ENCODE measurements at regions not wholly inside any gene's neighbourhood (a gene's known extent, or its start where the extent isn't known, plus 50 kb on each side); places are given as distances from the start of the nearest gene placed in this dataset.
"Not testable (repeated sequence)": the region's sequence is repeated elsewhere in the genome, so short reads cannot be mapped to it uniquely, and the experiment has no call there.

DNA sequence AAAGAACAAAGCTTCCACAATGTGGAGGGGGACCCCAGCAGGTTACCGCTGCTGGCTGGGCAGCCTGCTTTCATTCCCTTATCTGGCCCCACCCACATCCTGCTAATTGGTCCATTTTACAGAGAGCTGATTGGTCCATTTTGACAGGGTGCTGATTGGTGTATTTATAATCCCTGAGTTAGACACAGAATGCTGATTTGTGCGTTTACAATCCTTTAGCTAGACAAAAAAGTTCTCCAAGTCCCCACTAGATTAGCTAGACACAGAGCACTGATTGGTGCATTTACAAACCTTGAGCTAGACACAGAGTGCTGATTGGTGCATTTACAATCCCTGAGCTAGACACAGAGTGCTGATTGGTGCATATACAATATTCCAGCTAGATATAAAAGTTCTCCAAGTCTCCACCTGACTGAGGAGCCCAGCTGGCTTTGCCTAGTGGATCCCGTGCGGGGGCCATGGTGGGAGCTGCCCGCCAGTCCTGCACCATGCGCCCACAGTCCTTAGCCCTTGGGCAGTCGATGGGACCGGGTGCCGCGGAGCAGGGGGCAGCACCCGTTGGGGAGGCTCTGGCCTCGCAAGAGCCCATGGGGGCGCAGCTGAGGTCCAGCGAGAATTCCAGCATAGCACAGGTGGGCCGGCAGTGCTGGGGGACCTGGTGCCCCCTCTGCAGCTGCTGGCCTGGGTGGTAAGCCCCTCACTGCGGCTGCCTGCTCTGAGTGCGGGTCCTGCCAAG, 88.8 kb upstream of the MYLIP start:
- not testable (repeated sequence) for DNase-seq

DNA sequence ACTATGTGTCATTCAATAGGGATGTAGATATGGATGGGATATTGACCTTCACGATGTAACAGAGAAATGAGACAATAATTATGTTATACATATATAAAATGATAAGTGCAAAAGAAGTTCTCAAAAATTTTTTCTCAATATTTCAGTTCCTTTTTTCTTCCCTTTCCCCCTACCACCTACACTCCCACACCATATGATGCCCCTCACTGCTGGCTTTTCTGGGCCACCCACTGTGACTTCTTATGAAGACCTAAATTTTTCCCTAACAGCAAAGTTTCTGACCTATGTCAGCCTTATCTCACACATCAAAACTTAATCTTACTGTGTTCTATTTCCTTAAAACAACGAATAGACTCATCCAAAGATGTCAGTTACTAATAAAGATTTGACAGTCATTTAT, 89.9 kb upstream of the MYLIP start:
- DNase-seq, result no peak

DNA sequence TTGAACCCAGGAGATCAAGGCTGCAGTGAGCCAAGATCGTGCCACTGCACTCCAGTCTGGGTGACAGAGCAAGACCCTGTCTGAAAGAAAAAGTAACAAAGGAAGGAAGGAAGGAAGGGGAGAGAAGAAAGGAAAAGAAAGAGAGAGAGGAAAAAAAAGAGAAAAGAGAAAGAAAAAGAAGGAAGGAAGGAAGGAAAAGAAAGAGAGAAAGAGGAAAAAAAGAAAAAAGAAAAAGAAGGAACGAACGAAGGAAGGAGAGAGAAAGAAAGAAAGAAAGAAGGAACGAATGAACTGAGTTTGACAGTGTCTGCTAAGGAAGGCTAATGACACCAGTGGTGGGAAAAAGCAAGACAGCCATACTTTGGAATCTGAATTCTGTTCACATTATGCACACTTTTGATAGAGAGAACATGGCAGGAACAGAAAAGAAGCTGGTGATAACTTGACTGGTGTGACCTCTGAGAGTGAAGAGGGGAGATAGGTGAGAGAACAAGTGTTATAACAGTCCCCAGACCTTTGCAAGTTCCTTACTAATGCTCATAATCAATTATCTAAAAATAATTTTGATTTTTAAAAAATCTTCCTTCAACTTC, 93.3 kb upstream of the MYLIP start:
- no peak for DNase-seq

DNA sequence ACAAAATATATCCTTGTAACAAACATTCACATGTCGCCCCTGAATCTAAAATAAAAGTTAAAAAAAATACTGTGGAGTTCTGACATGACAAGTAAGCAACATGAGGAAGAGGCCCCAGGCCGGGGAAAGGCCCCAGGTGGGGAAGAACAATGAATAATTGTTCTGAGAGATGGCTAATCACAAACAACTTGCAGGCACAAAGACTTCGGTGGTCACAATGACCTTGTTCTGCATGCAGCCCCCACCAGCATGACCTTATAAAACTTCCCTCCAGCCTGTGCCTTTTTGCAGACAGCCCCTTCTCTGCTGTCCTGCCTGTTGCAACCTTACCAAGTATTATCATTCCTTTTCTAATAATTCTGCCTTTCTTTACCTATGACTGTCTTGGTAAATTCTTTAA, 95.7 kb upstream of the MYLIP start:
- no peak for DNase-seq

DNA sequence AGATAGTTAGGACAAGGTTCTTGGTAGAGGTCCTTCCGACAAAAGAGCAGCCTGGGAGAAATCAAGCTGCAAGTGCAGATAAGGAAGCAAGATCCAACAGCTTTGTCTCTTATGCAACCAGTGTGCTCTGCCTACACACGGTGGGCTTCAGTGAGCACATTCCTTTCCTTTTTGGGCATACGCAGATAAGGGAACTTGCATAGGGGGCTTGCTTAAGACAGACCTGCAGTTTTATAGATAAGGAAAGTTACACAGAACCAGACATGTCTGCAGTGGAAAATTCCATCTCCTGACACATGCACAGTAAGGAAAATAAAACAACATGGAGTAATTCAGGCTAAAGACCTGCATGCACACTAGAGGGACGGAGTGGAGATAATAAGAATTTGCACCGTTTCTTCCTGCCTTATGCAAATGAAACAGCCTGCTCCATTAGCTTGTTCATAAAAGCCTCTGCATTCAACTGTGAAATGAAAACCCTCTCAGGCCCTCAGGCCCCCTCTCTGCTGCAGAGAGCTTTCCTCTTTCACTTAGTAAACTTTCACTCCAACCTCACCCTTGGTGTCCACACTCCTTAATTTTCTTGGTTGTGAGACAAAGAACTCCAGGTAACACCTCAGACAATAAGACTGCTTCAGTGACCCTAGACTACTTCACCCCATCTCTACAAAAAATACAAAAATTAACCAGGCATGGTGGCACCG, 97.5 kb upstream of the MYLIP start:
- no peak for DNase-seq

DNA sequence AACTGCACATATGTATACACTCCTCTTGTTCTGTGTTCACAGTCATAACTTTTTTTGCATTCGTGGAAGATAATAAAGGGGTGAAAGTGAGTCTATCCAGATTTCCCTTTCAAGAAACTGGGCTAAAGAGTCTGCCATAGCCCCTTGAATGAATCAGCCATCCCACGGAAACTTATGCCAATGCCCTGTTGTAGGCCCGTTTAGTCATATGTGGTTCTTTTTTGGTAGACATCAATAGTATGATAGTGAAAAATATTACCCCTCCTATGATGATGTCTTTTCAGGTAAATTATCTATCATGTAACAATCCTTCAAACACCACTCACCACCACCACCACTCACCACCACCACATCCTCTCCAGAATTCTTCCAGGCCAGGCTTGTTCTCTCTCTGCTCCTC, 99.9 kb upstream of the MYLIP start:
- DNase-seq, result no peak

DNA sequence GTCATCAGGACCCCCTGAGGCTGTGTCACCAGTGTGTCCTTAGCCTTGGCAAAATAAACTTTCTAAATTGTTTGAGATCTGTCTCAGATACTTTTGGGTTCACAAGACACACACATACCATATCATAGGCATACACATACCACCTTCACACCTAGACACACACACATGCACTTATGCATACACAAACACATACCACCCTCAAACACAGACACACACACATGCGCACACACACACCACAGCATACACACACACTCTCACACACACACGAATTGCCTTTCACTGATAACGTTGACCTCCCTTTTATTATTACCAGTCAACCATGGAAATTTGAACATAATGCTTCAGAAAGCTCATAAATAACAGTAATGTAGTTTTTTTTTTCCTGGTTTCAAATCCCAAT, 108.6 kb upstream of the MYLIP start:
- no peak for DNase-seq

DNA sequence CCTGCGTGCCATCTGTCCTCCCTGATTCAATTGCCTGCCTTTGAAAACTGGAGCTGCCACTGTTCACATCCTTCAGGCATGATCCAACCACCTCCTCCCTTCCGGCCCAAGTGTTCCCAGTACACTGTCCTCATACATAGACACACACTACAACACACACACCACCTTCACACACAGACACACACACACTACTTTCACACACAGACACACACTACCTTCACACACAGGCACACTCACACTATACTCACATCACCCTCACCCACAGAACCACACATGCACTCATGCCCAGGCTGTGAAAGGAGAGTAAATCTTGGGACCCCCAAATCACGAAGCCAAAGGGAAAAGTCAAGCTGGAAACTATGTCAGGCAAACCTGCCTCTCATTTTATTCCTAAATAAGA, 109.4 kb upstream of the MYLIP start:
- no peak for DNase-seq

DNA sequence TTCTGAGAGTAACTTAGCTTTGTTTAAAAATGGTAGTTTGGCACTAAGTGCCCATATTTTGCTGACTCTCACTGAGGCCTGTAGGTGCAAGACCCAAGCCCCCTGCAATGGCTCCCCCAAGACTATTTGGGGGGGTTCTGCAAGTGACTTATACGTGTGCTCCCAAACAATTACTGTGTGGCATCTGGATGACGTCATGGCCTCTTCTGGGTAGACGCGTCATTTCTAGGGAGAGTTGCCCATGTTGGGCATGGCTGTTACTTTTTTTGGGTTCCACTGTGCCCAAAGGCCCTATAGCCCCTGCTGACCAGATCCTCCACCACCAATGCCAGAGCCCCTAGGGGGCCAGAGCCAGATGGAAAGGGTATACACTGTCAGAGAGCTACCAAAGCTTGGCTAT, 110.3 kb upstream of the MYLIP start:
- no peak for DNase-seq

DNA sequence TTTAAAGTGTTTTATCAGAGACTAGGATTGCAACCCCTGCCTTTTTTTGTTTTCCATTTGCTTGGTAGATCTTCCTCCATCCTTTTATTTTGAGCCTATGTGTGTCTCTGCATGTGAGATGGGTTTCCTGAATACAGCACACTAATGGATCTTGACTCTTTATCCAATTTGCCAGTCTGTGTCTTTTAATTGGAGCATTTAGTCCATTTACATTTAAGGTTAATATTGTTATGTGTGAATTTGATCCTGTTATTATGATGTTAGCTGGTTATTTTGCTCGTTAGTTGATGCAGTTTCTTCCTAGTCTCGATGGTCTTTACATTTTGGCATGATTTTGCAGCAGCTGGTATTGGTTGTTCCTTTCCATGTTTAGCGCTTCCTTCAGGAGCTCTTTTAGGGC, 114.6 kb upstream of the MYLIP start:
- not testable (repeated sequence) for DNase-seq

DNA sequence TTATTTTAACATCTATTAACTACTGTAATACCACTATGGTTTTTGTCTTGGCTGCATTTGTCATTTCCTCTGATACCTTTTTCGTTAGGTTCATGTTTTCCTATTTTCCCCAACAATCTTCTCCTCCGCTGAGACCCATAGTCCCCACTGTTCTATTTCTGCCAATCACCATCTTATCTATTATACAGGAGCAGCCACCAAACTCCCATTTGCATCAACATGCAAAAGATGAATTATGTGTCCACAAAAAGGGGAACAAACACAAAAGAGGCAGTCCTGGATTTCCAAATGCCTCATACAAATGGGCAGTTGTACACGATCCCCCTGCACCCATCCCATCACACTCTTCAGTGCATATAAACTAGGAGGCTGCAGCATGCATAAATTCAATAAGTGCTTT, 121.7 kb upstream of the MYLIP start:
- no peak for DNase-seq

DNA sequence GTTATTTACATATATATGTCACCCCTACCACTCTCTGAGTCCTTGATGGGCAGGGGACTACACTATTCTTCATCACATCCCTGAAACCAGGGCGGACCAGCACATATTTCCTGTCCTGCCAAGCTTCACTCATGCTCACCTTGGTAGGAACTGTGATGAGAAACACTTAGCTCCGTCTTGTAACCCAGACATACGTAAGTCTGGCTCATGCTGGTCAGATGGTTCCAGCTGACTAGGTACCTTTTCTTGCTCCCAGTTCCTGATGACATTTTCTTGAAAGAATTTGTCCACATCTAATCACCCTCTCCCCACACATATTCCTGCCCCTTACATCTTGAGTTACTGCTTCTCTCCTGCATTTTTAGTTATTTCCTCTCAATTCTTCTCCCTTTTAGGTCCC, 122.2 kb upstream of the MYLIP start:
- no peak for DNase-seq

DNA sequence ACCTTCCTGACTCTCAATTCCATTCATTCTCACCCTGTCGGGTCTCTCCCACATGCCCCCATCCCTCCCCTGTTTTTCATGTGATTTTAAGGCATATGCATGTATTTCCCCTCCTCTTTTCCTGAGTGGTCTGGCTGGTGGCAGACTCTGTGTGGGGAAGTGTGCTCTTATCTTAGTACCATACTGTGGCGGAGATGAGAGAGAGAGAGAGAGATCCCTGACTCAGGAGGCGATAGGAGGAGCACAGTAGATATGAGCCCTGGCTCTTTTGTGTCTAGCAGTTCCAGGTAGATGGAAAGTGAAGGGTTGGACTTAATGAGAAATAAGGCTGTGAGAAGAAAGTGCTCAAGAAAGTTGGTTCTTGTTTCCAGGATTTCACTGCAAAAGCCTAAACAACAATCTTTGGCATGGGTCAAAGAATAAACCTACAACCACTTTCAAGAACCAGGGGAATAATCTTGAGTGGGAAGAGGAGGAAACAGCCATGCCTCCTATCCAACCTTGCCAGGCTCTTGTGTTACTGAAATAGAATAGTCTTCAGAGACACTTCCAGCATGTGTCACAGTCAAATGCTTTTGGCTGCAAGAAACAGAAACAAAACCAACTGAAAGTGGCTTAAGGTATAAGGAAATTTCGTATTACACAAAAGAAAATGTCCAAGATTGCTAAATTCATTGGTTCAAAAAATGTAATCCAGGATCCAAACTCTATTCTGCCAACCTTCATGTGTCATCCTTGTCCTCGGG, 123.8 kb upstream of the MYLIP start:
- no peak for DNase-seq

DNA sequence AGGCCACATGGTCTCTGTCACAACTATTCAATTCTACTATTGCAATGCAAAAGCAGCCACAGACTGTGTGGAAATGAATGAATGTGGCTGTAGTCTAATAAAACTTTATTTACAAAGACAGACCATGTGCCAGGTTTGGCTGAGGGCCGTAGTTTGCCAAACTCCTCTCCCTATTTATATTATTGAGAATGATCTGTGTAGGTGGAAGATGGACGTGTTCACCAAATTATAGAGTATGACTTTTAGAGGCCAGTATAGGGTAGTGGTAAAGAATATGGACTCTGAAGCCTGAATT, 125.7 kb upstream of the MYLIP start:
- no peak for DNase-seq

DNA sequence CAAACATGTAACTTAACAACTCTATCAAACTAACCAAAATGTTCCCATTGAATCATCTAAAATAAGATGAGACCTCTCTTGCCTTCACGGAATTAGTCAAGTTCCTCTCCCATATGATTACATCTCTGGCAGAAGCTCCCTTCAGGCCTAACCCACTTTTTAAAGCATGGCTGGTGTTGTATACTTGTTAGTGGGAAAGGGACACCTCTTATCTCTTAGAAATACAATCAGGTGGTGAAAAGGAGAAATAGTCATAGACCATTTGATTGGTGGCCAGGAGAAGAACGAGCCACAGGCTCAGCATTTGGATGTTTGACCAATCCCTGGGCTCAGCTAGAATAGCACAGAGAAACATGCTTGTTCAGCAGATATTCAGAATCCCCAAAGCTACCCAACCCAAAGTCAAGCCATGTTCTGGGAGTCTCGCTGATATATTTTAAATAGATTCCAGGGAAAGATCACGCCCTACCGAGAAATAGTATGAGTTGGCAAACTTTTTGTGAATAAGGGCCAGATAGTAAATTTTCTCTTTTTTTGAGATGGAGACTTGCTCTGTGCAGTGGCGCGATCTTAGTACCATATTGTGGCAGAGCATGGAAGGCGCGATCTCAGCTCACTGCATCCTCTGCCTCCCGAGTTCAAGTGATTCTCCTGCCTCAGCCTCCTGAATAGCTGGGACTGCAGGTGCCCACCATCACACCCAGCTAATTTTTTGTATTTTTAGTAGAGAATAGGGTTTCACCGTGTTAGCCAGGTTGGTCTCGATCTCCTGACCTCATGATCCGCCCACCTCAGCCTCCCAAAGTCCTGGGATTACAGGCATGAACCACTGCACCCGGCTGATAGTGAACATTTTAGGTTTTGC, 126.3 kb upstream of the MYLIP start:
- no peak for DNase-seq

DNA sequence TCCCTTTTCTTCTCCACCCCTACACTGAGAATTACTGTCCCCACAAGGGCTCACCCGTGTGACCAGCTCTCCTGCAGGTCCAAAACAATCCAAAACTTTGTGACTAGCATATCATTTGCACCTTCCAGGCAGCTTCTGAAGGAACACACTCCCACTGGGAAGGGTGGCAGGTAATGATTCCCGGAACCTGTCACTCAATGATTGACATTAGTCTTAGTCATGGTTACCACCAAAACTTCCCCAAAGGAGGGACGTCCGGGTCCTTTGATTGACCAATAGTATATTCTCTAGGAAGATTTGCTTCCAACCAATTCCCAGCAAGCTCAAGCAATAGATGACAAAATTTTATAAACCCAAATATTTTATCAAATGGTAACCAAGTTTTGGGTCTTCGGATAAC, 127.7 kb upstream of the MYLIP start:
- DNase-seq, result no peak

DNA sequence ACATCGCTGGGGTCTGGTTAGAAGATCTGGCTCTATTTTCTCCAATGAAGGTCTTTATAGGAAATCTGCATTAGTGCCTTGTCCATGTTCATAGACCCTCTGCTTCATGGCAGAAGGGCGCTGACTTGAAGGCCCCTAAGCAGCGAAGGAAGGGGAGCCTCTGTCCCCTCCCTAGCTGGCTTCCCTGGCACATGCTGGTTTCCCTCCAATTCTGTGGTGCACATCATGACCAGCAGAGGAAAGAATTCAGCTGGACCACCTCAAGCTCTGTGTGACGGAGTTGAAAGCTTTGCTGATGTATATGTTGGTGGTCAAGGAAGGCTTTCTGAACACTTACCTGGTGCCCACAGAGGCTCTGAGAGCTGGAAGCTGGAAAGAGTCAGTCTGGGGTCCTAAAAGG, 129.7 kb upstream of the MYLIP start:
- DNase-seq, result no peak

DNA sequence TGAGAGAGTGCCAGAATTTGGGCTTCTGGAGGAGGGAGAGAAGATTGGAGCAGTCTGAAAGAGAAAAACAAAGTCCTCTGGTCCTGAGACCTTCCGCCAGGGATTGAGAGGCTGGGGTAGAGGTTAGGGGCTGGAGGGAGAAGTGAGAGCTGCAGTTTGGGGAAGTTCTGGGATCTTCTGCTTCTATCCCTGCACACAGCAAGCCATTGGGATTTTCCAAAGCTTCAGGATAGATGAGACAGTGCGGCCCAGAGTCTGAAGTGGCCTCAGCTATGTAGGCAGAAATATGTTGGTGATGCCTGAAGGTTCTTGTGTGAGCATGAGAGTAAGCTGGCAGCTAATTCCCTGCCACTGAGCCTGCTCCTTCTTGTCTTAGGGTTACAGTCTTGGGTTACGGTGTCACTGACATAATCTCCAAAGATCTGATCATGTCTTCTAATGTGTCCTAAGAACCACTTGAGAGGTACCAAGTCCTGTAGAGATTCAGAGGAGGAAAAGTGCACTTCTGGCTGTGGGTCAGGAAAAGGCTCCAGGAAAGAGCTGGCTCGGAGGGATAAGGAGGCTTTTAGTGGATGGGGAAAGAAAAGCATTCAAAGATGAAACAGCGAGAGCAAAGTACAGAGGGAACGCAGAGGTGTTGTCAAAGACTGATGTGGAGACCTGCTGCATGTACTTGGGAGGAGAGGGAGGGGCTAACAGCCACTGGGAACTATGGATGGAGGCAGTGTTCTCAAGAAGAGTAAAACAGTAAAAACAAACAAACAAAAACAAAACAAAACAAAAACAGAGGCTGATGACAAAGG, 131.1 kb upstream of the MYLIP start:
- no peak for DNase-seq

DNA sequence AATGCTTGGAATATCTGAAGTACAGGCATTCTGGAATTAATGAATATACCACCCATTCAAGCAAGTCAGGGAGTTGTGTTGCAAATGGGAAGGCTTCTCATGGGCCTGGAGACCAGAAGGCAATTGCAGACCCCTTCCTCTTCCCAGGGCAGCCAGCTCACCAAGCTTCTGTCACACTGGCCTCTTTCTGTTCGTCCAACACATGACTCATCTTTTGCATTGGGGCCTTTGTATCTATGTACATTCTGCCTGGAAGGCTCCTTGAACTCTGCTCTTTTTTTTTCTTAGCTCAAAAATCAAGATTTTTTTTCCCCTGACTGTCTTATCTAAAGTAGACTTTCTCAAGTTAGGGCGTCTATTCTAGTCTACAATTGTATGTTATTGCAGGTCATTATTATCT, 132.9 kb upstream of the MYLIP start:
- DNase-seq, result no peak

DNA sequence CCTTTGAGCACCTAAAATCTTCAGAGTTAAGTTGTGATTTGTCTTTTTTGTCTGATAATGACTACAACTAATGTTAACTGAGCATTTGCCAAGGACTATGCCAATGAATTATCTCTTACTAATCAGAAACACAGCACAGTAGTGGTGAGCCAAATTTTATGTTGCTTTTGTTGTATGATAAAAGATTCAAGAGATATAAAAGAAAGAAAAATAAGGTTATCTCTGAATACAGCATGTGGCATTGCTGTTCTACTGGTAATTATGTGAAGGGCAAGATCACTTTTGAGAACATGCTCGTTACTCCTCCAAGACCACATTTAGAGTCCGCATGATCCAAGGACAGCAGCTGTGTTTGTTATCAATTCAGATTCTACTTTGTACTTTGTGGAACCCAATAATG, 133.4 kb upstream of the MYLIP start:
- no peak for DNase-seq

DNA sequence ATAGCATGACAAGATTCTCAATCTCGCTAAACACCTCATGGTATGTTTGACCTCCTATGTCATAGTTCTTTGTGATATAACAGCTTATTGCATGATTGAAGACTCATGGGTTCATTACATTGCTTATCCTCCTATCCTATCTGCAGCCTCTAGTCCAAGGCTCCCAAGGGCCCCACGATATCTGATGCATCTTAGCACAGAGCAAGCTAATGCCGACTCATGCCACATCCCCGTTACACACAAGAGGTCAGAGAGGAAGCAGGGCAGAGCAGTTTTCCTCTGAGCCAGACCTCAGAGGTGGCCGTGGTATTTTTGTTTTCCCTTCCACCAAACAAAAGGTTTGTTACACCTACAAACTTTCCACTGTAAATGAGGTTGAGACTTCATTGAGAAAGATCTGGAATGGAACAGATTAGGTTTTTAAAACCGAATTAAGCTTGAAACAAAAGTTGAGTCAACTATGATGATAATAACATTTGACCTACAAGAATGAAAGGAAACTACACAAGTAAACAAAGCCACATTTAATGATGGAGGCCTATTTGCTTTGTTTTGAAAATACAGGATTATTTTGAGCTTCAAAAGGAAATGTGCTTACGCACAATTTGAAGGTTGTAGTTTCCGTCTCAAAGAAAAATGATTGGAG, 133.9 kb upstream of the MYLIP start:
- DNase-seq, result no peak

Measured in activated naive CD4-positive, alpha-beta T cell treated with Interleukin-2 at 50 U/mL for 16 hours (primary cell).